Stomach (tissue), 8 donors: ENCODE measurements at regions not wholly inside any gene's neighbourhood (a gene's known extent, or its start where the extent isn't known, plus 50 kb on each side); places are given as distances from the start of the nearest gene placed in this dataset.

Experiments
- DNase-seq, 2 donors: peaks; one replicate each; pipeline versions ENCODE4 v3.0.0 to v3.0.0-alpha.2; 2013 to 2019
- H3K27ac ChIP-seq, 5 donors: fragments of 200-600 bp in 4 of 5; sonication (generic) in 4 of 5; one replicate each; pipeline ENCODE4 v1.5.1; 2013 to 2019; ENCODE audit warnings: mild to moderate bottlenecking in 1 of 5, moderate library complexity in 1 of 5
- H3K27me3 ChIP-seq, 3 donors: fragments of 200-600 bp; sonication (generic); one replicate each; pipeline ENCODE4 v1.5.1; 2017 to 2019; ENCODE audit warnings: mixed run types in 1 of 3
- H3K36me3 ChIP-seq, 4 donors: fragments of 200-600 bp; sonication (generic); 1 replicate in 3 of 4; 2 replicates in 1 of 4; pipeline ENCODE4 v1.5.1; 2016 to 2019
- H3K4me1 ChIP-seq, 4 donors: fragments of 200-600 bp; sonication (generic); one replicate each; pipeline ENCODE4 v1.5.1; 2016 to 2019
- H3K4me3 ChIP-seq, 4 donors: fragments of 200-600 bp; sonication (generic) in 3 of 4; one replicate each; pipeline ENCODE4 v1.5.1; 2016 to 2019; ENCODE audit warnings: mild to moderate bottlenecking in 1 of 4
- H3K9me3 ChIP-seq, 4 donors: fragments of 200-600 bp; sonication (generic); one replicate each; pipeline ENCODE4 v1.5.1; 2016 to 2019
- CTCF ChIP-seq, 7 experiments: fragments of 450-650 bp in 4 of 7; fragments of 200-600 bp in 3 of 7; sonication (generic) in 3 of 7; IDR thresholded peaks; one replicate each; pipeline ENCODE4 v1.5.1; 2016 to 2019; ENCODE audit warnings: antibody characterized with exemption in 7 of 7, control low read depth in 2 of 7, mild to moderate bottlenecking in 1 of 7
- EP300 ChIP-seq: sonication (generic); formaldehyde crosslinking; IDR thresholded peaks from one replicate; pipeline ENCODE4 v1.6.1; 2017; ENCODE audit warnings: antibody characterized with exemption
- POLR2A ChIP-seq, 4 donors: fragments of 450-650 bp; IDR thresholded peaks; one replicate each; pipeline ENCODE4 v1.6.1; 2016; ENCODE audit warnings: antibody characterized with exemption in 4 of 4, control low read depth in 2 of 4, mild to moderate bottlenecking in 1 of 4, moderate library complexity in 1 of 4
- POLR2AphosphoS5 ChIP-seq, 3 donors: sonication (generic); formaldehyde crosslinking; IDR thresholded peaks; one replicate each; pipeline ENCODE4 v1.6.1; 2016; ENCODE audit warnings: antibody characterized with exemption in 3 of 3
- WGBS, 5 donors: extraction: QIAGEN DNeasy Blood & Tissue Kit in 3 of 5; methylation state at CpG; one replicate each; pipeline versions ENCODE4 v1.1.5 to v1.1.7; 2013 to 2018; 5-methylcytosine and 5-hydroxymethylcytosine counted together
- intact Hi-C: fragments of 100-400 bp; cut with DNase I; formaldehyde crosslinking; loops from one replicate; pipeline ENCODE4 v1.15.1; 2023; ENCODE audit warnings: low total_unique reads
- donor health status: healthy with polysubstance abuse.
- donor health status: Bipolar disorder and iron deficiency.
- donor health status: healthy.

- H3K27ac ChIP-seq, result peak overlapping the region in 1 of 5 donors; percentile 5
- 64 to 79% (median 75%) methylated on average over 3 to 6 of the region's 6 CpGs for WGBS, 5 donors
- intact Hi-C loops, result no loop called here
- peaks cover 6 to 68% (median 30%) of the 10 kb centered on the region in 4 donors for H3K4me1 ChIP-seq
- no peaks in the 10 kb centered on the region for H3K36me3 ChIP-seq
- no peaks in the 10 kb centered on the region for H3K9me3 ChIP-seq
- no peaks in the 10 kb centered on the region for H3K27me3 ChIP-seq
- DNase-seq, result no peak
- no peak overlapping the region for H3K4me3 ChIP-seq
- no peak for TF ChIP-seq POLR2A (IDR thresholded peaks at IDR 0.05)
- TF ChIP-seq POLR2AphosphoS5 (IDR thresholded peaks at IDR 0.05), result no peak
- TF ChIP-seq CTCF (IDR thresholded peaks at IDR 0.05), result no peak
- no peak for TF ChIP-seq EP300
These were observed 80.5 kb downstream of the CLDN34 start for GRCh38 chrX:10047631-10048030.

GRCh38 chrX:10048076-10048475 is 80.9 kb downstream of the CLDN34 start:
- DNase-seq, result no peak
- Histone ChIP-seq H3K4me1 (peaks cover 9 to 73% (median 33%) of the 10 kb centered on the region in 4 donors), H3K27ac (peak overlapping the region in 1 of 5 donors; percentile 21)

GRCh38 chrX:10048707-10049106 is 81.5 kb downstream of the CLDN34 start:
- no peaks in the 10 kb centered on the region for H3K9me3 ChIP-seq
- peak in 1 of 2 donors; percentile 26 for DNase-seq
- no peaks in the 10 kb centered on the region for H3K27me3 ChIP-seq
- no peaks in the 10 kb centered on the region for H3K36me3 ChIP-seq
- H3K4me1 ChIP-seq, result peaks cover 9 to 76% (median 34%) of the 10 kb centered on the region in 4 donors
- 24 to 46% (median 39%) methylated on average over 6 to 8 of the region's 8 CpGs for WGBS, 5 donors
- H3K4me3 ChIP-seq, result no peak overlapping the region
- no peak for TF ChIP-seq EP300
- no peak for TF ChIP-seq POLR2AphosphoS5 (IDR thresholded peaks at IDR 0.05)
- no peak for TF ChIP-seq POLR2A (IDR thresholded peaks at IDR 0.05)
- TF ChIP-seq CTCF (IDR thresholded peaks at IDR 0.05), result no peak
- H3K27ac ChIP-seq, result peak overlapping the region in 2 of 5 donors; percentile 12 to 21
- intact Hi-C loops, result no loop called here

More at GRCh38 chrX:10048076-10048475, 80.9 kb downstream of the CLDN34 start:
- H3K9me3 ChIP-seq, result no peaks in the 10 kb centered on the region
- H3K4me3 ChIP-seq, result no peak overlapping the region
- 67 to 84% (median 77%) methylated on average over 10 of the region's 10 CpGs for WGBS, 5 donors
- H3K27me3 ChIP-seq, result no peaks in the 10 kb centered on the region
- H3K36me3 ChIP-seq, result no peaks in the 10 kb centered on the region
- intact Hi-C loops, result no loop called here
- TF ChIP-seq CTCF (IDR thresholded peaks at IDR 0.05) (no peak), POLR2A (IDR thresholded peaks at IDR 0.05) (no peak), POLR2AphosphoS5 (IDR thresholded peaks at IDR 0.05) (no peak), EP300 (no peak)

DNA sequence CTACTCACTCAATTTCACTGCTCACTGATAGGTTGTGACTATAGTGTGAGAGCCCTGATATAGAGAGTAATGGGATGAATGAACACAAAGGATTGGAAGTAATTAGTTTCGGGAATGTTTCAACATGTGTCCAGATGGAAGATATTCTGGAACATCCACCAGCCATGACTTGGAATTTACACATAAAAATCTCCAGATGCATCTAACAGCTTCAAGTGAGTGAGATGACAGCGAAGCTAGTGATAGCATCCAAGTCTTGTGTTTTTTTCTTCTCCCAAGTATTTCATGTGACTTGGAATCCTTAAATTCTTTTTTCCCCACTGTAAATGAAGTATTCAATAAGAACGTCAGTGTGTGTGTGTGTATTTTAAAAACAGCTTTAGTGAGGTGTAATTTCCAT is 82.1 kb downstream of the CLDN34 start:
- Histone ChIP-seq H3K9me3 (no peaks in the 10 kb centered on the region), H3K27me3 (no peaks in the 10 kb centered on the region), H3K27ac (no peak overlapping the region), H3K36me3 (no peaks in the 10 kb centered on the region), H3K4me1 (peaks cover 9 to 76% (median 34%) of the 10 kb centered on the region in 4 donors), H3K4me3 (no peak overlapping the region)
- WGBS, 5 donors, result 47 to 80% (median 67%) methylated on average over 3 of the region's 3 CpGs
- peak in 1 of 2 donors; percentile 46 for DNase-seq
- no peak for TF ChIP-seq EP300
- TF ChIP-seq POLR2A (IDR thresholded peaks at IDR 0.05), result no peak
- no peak for TF ChIP-seq CTCF (IDR thresholded peaks at IDR 0.05)
- no peak for TF ChIP-seq POLR2AphosphoS5 (IDR thresholded peaks at IDR 0.05)
- intact Hi-C loops, result no loop called here
